HL-60 (cell line): ENCODE measurements at regions not wholly inside any gene's neighbourhood (a gene's known extent, or its start where the extent isn't known, plus 50 kb on each side); places are given as distances from the start of the nearest gene placed in this dataset.

Experiments used
- GABPA ChIP-seq: IDR thresholded peaks from 2 replicates; pipeline ENCODE4 v1.6.1; 2012; ENCODE audit warnings: low read depth
- POLR2AphosphoS5 ChIP-seq: IDR thresholded peaks from 2 replicates; pipeline ENCODE4 v1.6.1; 2012; ENCODE audit warnings: low read depth
- SPI1 ChIP-seq: IDR thresholded peaks from 2 replicates; pipeline ENCODE4 v1.6.1; 2012; ENCODE audit warnings: low read depth, mild to moderate bottlenecking, borderline replicate concordance
- TF ChIP-seq, protein P1 (sequence below): IDR thresholded peaks from one replicate; pipeline ENCODE4 v1.5.1; 2011; ENCODE audit warnings: low read length, control low read depth, inconsistent platforms; ENCODE audit not compliant: insufficient read depth

DNA sequence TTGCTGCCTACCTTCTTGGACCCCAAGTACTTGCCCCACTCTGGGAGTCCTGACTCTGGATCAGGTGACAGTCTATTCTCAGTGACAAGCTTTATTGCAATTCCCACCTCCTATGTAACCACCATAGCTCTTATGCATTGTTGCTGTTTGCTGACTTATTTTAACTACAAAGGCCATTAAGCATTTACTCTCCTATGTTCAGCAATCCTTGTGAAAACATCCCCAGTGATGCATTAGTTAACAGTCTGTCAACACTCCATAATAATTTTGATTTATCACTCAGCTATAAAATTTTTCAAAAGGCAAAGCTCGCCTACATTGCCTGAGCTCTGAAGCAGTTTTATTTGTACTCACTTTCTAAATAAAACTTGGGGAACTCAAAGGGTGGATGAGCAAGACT is 871.8 kb upstream of the SORCS1 start:
- TF ChIP-seq, protein P1, sequence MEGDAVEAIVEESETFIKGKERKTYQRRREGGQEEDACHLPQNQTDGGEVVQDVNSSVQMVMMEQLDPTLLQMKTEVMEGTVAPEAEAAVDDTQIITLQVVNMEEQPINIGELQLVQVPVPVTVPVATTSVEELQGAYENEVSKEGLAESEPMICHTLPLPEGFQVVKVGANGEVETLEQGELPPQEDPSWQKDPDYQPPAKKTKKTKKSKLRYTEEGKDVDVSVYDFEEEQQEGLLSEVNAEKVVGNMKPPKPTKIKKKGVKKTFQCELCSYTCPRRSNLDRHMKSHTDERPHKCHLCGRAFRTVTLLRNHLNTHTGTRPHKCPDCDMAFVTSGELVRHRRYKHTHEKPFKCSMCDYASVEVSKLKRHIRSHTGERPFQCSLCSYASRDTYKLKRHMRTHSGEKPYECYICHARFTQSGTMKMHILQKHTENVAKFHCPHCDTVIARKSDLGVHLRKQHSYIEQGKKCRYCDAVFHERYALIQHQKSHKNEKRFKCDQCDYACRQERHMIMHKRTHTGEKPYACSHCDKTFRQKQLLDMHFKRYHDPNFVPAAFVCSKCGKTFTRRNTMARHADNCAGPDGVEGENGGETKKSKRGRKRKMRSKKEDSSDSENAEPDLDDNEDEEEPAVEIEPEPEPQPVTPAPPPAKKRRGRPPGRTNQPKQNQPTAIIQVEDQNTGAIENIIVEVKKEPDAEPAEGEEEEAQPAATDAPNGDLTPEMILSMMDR: no peak
- TF ChIP-seq GABPA (no peak), POLR2AphosphoS5 (no peak), SPI1 (no peak)
